ENCODE measurements at regions not wholly inside any gene's neighbourhood (a gene's known extent, or its start where the extent isn't known, plus 50 kb on each side); places are given as distances from the start of the nearest gene placed in this dataset.

DNA sequence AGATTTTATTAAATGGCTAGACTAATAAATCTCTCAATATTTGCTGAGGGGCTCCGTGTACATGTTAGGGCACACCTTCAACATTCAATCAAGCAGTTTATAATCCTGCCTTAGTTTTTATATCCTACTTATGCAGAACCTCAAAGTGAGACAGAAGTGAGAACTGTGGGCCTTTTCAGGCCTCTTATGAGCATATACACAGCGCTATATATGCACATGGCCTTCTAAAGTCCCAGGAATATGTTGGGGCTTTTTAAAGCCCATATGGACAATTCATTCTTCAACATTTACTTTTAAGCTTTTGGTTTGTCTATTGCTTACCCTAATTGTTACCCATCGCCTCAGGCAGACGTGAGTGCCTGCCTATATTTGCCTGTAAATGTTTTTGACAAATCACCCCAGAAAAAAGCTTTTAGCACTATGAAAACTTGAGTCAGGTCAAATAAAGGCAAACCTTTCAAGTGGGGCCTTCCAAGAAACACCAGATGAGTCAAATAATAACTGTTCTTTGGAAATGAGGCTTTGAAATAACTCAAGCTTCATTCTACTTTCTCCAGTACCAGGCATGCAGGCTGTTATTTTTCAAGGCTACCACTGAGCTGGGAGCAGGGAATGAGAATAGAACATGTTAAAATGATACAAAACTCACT is 58.2 kb downstream of the ESM1 start:
- DNase-seq: no peak

GRCh38 chr5:54924487-54924886 is 60.9 kb downstream of the ESM1 start:
- no peak for DNase-seq

DNA sequence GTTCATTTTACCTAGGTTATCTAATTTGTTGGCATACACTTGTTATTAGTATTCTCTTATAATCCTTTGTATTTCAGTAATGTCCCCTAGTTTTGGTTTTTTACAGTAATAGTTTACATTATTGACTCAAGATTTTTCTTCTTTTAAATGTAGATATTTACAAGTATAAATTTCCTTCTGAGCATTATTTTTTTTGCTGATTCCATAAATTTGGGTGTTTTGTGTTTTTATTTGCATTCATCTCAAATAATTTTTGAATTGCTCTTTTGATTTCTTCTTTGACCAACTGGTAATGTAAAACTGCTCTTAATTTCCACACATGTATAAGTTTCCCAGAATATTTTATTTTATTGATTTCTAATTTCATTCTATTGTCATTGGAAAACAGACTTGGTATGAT is 68.1 kb downstream of the ESM1 start:
- DNase-seq: no peak

- DNase-seq: no peak
Measured at GRCh38 chr5:54915466-54916027, 69.8 kb downstream of the ESM1 start.

- no peak for DNase-seq
Measured at GRCh38 chr5:54912021-54912420, 73.4 kb downstream of the ESM1 start.

DNA sequence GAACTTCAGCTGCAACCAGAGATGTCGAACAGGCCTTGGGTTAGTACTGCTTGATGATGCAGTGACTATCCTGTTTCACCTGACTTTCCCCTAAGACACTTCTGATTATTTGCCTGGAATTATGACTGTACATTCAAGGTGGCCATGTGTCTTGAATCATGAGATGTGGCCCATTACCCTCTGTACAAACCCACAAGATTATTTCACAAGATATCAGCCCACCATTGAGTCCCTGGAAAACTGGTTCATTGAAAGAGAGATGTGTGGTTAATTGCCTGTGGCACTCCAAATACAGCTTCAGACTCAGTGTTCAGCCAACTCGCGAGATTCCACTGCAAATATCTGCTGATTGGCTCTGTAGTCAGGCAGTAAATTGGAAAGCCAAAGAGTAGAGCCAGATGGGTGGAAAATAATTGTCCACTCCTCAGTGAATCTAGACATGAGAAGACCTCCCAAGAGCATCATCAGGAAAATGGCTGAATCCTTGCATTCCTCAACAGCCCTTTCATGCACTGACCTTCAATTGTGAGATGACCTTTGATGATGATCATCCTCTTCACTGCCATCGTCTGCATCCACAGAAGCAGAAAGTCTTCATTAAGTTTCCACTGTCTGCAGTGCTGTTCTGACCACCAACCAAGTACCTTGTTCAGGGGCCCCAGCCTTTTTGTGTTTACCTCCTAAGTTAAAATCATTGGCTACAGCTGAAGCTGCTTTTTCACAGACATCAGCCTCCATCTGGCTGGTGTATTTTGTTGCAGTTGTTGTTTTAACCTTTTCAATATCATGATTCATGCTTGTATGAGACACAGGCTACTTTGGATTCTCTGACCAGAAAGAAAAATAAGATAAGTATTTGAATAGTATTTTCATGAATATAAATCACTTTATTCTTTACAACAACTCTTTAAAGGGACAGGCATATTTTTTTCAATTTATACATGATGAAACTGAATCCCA is 75.2 kb downstream of the ESM1 start:
- no peak for DNase-seq

- no peak for DNase-seq
Measured at GRCh38 chr5:54908774-54909525, 76.4 kb downstream of the ESM1 start.

DNA sequence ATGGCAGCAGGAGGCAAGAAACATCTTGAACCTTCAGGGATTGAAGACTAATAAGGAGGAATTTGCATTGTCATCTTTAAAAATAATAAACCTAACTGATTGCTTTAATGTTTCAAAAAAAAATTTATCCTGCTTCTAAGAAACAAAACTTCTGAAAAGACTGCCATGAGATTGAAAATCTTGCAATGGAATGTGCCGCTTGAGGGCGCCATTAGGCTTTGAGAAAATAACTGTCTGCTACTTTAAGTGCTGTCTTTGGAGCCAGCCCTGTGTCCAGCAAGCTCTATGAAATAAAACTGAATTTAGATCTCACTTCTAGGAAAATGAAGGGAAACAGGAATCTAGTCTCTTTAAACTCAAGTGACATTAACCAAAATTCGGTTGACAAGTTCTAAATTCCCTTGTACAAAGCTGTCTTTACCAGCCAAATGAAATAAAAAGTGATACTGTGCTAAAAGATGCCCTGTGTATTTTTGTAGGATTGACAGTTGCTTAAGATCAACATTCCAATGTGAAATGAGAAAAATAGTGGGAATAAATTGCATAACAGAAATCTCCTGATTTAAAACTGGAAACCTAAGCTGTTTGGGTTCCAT is 79.4 kb downstream of the ESM1 start:
- peak; percentile 75 for DNase-seq

- no peak for DNase-seq
Measured at GRCh38 chr5:54905246-54905795, 80.1 kb downstream of the ESM1 start.

- DNase-seq: no peak
Measured at GRCh38 chr5:54904425-54904824, 81.0 kb downstream of the ESM1 start.

GRCh38 chr5:54902791-54903473 is 82.5 kb downstream of the ESM1 start:
- DNase-seq: no peak

- DNase-seq: no peak
Measured at GRCh38 chr5:54900984-54901725, 84.2 kb downstream of the ESM1 start.

GRCh38 chr5:54897001-54897400 is 88.4 kb downstream of the ESM1 start:
- DNase-seq: no peak

DNA sequence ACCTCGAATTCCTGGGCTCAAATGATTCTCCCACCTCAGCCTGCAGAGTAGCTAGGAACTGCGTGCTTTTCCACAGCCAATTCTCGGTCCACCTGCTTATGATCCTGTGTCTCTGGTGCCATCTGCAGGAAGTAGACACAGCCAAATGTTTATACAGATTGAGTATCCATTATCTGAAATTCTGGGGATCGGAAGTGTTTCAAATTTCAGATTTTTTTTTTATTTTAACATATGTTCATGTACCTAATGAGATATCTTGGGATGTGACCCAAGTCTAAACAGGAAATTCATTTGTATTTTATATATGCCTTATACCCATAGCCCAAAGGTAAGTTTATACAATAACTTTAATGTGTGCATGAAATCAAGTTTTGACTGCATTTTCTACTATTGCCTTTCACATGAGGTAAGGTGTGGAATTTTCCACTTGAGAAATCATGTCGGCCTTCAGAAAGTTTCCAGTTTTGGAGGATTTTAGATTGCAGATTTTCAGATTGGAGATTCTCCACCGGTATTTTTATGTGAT is 89.5 kb downstream of the ESM1 start:
- no peak for DNase-seq

DNA sequence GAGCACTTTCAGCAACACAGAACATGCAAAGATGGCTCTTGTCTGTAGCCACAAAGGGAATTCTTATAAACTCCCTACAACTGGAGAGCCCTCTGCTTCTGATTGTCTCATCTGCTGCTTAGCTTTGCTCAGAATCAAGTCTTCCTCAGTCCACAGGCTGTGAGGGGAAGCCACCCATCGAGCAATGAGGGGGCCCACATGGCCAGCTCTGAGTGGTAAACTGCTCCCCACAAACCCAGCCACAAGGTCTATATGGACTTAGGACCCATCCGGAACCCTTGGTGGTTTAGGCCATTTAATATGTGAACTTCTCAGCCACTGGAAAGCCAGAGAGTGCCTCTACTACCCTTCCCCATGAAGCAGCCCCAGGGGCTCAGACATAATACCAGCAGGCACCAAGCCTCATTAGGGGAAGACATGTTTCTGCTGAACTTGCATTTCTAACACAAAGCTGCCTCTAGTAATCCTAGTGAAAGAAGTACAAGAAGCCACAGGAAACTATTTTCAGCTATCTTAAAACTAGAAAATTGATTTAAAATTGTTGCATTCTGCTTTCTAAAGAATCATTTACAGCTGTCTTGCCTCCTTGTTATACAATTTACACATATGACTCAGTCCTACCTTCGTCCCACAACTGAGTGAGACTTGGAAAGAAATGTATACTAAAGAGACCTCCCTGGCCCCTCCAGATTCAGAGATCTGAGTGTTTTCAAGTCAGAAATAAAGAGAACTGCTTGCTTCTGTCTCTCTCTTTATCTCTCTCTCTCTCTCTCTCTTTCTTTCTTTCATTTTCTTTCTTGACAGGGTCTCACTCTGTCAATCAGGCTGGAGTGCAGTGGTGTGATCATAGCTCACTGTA is 90.2 kb downstream of the ESM1 start:
- no peak for DNase-seq

GRCh38 chr5:54889826-54890225 is 95.6 kb downstream of the ESM1 start:
- no peak for DNase-seq

DNA sequence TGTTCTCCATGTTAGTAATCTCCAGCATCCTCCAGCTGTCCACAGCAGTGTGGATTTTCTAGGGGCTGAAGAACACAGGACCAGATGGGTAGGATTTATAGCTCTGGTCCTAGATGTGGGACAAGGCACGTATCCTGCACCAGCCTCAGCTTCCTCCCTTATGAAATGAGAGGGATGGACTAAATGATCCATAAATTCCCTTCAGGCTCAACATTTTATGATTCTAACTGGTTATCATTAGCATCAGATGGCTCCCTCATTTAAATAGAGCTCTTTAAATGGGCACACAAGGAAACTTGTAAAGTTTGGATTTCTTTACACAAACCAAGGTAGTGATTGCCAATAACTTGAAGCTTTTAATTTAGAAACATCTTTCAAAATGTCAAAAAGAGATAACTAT is 97.7 kb downstream of the ESM1 start:
- DNase-seq: no peak

GRCh38 chr5:54886866-54887265 is 98.5 kb downstream of the ESM1 start:
- DNase-seq: no peak

DNA sequence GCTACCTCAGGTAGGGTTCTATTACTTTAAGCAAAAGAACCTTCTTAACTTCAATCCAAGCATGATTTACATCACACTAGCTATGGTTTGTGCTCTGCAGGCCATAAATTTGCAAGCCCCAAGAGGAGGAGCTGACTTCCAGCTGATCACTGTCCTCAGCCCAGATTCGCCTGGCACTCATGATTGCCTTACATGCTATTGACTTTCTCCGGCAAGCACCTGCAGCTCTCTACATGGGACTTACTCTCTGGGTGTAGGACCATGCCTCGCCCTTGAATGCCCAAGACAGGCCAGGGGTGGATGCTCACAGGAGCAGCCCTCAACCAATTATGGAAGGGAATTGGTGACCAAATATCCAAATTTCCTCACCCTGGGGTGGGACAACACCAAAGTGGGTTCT is 99.8 kb downstream of the ESM1 start:
- no peak for DNase-seq

DNA sequence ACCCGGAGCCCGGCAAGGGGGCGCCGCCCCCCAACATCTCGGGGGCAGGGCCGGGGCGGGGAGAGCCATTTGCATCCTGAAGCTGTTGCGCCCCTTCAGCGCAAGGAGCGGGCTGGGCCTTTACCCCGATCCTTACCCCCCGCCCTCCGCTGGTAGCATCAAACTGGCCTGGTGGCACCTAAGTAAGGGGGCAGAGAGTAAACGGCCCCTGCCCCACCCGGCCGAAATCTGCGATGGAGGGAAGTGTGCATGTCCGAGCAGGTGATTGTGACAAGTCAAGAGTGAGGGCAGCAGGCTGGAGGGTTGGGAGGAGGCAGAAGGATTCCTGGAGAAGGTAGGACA is 101.2 kb downstream of the ESM1 start:
- no peak for DNase-seq
